Muscle of arm (tissue), 1 donor: ENCODE measurements at regions not wholly inside any gene's neighbourhood (a gene's known extent, or its start where the extent isn't known, plus 50 kb on each side); places are given as distances from the start of the nearest gene placed in this dataset.
"Not testable (repeated sequence)": the region's sequence is repeated elsewhere in the genome, so short reads cannot be mapped to it uniquely, and the experiment has no call there.

Source experiments
- DNase-seq: peaks from one replicate; pipeline ENCODE4 v3.0.0-alpha.2; 2013

DNA sequence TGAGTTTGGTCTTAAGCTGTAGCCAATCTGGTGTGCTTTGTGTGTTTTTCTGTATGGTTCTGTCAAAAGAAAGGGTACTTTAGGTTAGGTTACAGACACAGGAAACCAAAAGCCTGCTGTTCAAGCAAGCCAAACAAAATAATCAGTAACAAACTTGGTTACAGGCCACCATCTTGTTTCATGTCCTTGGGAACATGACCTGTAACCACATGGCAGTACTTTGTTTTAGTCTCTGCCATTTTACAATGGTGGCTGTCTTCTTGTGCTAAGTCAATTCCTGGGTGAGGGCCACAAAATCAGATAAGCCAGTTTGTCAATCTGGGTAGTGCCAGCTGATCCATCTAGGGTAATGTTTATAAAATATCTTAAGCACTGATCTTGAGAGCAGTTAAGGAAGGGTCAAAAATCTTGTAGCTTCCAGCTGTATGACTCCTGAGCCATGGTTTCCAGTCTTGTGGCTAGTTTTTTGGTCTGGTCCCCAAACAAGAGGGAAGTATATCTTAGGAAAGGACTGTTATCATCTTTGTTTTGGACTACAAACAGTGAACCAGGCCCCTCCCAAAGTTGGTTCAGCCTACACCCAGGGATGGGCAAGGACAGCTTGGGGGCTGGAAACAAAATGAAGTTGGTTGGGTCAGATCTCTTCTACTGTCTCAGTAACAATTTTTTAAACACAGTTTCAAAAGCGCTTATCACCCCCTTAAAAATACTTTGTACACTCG, 90.0 kb downstream of the IGLL5 start:
- no peak for DNase-seq

DNA sequence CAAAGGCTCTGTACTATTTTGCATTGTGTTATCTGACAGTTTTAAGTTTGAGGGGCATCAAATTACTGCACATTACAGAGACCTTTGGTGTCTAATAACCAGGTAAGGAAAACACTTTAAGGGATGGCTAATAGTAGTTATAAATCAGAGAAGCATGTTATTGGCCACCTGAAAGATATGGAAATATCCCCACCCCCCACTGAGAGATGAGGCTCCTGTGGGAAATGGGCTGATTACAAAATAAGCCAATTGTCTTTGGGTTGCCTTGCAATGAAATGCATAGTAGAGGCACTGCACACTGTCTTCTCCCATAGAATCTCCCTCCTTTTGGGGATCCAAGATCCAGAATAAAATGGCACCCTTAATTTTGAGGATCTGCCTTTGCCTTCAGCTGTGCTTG, 91.0 kb downstream of the IGLL5 start:
- no peak for DNase-seq

DNA sequence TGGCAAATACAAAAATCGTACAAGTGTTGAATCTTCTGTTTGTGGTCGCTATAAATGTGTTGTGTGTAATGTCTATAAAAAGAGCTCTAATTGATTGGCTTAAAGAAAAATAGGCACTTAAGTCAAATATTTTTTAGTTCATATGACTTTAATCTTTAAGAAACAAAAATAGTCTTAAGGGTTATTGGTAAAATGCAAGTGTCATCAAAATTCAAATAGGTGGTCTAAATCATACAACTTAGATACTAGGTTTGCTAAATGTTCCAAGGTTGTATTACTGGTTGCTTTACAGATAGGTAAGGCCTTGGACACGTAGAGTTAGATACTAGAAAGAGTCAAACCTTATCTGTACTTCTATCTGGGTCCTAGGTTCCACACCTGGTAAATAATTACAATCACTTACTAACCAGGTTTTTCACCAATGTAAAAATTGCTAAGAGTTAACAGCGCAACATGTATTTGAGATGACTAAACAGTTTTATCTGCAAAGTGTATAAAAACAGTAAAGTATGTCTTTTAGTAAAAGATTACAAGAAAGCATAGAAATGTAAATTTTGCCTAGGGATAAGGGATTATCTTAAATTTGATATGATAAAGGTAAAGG, 91.1 kb upstream of the GNAZ start:
- DNase-seq = no peak

GRCh38 chr22:22979954-22980353, 90.4 kb upstream of the GNAZ start:
- no peak for DNase-seq

DNA sequence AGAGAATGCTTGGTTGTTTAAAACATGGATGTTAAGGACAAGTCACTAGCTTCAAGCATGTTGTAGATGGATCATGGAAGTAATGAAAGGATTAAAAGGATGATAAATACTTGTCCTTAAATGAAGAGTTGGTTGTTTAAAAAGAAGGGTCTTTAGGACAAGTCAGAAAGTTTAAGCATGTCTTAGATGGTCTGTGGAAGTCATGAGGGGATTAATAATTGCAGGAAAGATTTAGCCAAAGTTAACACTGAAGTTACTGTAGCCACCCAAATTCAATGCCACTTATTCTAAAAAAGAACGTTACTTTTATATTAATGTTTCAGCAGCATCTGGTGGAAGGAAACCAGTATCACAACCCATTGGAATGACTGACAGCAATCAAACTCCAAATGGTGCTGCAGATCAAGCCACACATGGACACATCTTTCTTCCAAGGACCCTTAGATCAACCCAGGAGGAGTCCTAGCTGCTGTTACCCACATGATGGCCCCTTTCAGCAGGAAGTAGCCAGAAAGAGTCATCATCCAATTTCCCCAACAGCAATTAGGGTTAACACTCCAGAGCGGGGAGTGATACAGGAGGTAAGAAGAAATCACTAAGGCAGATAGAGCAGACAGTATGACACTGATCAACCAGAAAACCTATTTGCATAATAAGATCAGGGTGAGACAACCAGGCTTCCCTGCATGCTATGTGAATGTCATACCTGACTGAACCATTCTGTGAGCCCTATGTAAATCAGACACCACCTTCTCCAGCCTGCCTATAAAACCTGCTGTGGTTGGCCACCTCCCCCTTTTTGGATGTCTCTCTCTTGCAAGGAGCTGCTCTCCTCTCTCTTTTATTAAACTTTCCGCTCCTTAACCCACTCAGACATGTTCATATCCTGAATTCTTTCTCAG, 88.4 kb upstream of the GNAZ start:
- no peak for DNase-seq

DNA sequence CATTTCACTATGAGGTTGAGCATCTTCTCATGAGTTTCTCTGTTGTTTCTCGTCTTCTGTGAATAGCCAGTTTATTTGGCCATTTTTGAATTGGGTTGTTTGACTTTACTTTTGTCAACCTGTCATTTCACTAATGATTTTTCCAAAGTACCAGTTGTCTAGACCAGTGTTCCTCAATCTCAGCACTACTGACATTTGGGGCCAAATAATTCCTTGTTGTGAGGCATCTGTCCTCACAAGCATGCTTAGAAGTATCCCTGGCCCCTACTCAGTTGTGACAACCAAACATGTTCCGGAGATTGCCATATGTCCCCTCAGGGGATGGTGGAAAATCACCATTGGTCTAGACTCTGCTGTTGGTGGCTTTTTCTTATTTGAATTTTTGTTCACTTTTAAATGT, 87.7 kb upstream of the GNAZ start:
- DNase-seq = no peak

DNA sequence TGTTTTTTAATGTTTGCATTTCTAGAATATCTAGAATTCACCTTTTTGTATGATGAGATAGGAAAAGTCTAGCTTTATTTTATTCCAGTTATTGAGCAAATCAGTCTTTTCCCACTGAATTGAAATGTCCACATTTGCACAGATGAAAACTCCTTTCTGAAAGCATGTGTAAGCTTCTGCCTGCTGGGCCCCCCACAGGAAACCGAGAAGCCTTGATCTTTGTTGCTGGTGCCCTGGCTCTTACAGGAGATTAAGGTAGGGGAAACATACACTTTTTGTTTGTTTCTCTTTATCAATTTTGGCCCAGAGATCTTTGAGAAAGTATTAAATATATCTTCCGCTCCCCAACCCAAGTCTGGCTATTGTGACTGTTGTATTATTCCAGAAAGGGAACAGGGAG, 87.2 kb upstream of the GNAZ start:
- DNase-seq = no peak

- no peak for DNase-seq
These were observed 86.5 kb upstream of the GNAZ start for GRCh38 chr22:22983816-22984215.

GRCh38 chr22:22984967-22985366, 85.4 kb upstream of the GNAZ start:
- no peak for DNase-seq

DNA sequence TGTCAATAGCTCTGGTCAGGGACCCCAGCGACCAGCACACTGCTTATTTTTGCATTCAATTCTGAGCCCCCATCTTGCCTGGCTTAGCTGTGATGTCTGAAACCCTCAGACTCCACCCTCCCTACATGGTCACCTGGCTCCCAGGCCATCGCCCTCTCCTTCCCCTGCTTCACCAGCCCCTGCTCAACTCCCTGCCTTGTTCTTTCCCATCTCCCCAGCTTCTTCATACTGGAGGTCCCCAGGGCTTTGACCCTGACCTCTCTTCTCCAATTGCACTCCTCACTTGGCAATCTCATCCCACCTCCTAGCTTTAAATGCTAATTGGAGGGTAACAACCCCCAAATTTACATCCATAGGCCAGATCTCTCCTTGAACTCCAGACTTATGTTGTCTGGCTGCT, 84.3 kb upstream of the GNAZ start:
- DNase-seq = no peak

DNA sequence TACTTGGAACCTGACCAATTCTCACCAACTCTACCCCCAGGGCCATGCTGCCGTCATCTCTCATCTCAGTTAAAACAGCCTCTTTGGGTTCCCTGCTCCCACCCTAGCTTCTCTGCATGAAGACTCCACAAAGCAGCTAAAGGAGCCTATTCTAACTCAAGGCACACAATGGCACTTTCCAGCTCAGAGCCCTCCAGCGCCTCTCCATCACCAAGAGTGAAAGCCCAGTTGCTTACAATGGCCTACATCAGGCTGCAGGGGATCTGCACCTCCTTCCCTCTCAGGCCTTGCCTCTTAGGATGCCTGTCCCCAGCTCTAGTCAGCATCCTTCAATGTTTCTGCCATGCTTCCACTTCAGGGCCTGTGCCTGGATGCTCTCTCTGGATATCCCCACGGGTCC, 83.7 kb upstream of the GNAZ start:
- DNase-seq = no peak

DNA sequence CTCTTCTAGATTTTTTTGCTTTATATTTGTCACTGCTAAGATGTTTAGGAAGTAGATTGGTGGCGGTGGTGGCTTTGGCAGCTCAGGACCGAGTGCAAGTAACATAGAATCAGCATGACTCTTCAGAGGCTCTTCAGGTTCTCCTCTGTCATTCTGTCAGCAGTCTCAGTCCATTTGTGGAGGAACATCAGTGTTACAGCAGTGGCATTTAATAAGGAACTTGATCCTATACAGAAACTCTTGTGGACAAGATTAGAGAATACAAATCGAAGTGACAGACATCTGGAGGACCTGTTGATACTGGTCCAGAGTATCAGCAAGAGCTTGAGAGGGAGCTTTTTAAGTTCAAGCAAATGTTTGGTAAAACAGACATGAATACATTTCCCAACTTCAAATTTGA, 82.2 kb upstream of the GNAZ start:
- no peak for DNase-seq

DNA sequence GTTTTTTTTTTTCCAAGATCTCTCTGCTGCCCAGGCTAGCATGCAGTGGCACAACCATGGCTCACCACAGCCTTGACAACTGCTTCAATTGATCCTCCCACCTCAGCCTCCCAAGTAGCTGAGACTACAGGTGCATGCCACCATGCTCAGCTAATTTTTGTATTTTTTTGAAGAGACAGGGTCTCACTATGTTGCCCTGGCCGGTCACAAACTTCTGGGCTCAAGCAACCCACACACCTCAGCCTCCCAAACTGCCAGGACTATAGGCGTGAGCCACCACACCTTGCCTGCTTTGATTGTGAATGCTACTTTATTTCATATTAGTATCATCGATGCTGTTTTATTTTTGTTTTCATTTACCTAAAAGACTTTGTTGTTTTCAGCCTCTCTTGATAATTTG, 81.5 kb upstream of the GNAZ start:
- DNase-seq = no peak

DNA sequence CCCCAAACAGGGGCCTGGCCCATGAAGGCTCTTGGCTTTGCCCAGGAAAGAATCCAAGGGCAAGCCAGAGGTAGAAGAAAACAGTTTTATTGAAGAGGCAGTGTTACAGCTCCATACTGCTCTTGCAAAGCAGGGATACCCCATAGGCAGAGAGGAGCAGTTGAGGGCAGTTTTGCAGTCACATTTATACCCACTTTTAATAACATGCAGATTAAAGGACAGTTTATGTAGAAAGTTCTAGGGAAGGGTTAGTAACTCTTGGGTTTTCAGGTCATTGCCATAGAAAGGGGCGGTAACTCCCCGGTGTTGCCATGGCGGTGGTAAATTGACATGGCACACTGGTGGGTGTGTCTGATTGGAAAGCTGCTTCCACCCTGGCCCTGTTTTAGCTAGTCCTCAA, 80.5 kb upstream of the GNAZ start:
- DNase-seq = no peak

GRCh38 chr22:22990711-22991505, 79.4 kb upstream of the GNAZ start:
- DNase-seq = not testable (repeated sequence)

- DNase-seq = no peak
These were observed 77.8 kb upstream of the GNAZ start for GRCh38 chr22:22992474-22992873.

- DNase-seq = no peak
These were observed 77.1 kb upstream of the GNAZ start for GRCh38 chr22:22993184-22993583.

DNA sequence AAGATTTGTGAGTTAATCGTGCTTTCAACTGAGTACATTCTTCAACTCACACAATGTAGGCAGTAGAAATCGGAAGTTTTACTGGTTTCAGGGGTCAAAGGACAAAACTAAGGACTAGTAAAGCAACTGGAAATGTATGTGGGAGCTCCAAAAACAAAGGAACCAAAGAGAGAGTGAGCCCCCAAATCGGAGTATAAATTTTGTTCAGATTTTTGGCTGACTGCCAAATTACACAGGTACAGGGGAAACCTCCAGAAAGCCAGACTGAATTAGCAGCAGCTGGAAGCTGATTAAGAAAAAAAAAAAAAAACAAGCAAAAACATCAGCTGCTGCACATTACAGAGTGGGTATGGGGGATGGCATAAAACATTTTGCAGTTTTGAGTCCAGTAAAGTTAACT, 75.2 kb upstream of the GNAZ start:
- DNase-seq = no peak

DNA sequence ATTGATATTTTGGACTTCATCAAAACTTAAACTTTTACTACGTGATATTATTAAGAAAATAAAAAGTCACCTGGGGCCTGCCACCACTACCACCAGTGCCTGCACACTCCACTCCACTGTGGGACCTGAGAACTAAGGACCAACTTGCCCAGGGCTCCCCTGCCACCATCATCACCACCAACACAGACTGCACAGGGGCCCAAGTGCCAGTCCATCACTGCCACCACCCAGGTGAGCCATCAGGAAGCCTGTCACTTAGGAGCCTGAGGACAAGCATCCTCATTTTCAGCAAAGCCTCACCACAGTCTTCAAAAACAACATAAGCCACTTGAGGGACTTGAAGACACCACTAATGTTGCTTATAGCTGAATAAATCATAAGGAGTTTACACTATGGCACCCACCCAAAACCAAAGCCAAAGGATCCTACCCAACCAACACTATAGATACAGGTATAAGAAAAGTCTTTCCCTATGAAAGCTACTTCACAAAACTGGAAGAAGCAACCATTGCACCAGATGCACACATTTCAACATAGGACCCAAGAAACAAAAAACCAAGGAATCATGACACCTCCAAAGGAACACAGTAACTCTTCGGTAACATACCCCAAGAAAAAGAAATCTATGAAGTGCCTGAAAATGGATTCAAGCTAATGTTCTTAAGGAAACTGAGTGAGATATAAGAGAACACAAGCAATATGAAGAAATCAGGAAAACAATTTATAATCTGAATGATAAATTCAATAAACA, 73.6 kb upstream of the GNAZ start:
- DNase-seq = no peak

- no peak for DNase-seq
These were observed 72.9 kb upstream of the GNAZ start for GRCh38 chr22:22997262-22997898.

GRCh38 chr22:22997988-22998387, 72.3 kb upstream of the GNAZ start:
- no peak for DNase-seq
